ENCODE measurements at regions not wholly inside any gene's neighbourhood (a gene's known extent, or its start where the extent isn't known, plus 50 kb on each side); places are given as distances from the start of the nearest gene placed in this dataset.

DNA sequence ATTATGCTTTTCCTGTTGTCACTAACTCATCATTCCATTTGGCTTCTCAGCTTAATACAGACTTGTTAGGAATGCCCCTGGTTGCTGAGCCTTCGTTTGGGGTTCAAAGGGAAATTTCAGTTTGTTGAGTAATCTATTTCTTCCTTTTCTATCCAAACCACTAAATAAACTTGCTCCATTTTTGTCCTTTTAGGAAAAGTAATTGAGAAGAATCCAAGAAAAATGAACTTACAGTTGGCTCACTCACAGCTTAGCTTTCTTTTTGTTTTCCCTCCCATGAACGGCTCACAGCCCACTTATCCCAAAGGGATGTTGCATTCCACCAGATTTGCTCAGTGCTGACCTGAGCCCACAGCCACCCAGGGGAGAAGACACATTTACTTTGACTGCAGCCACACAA lies 73.9 kb downstream of the SOX11 start:
- TF ChIP-seq ZNF274 (IDR thresholded peaks at IDR 0.05; ENCODE audit: low read depth, low read length) (no peak), YY1 (IDR thresholded peaks at IDR 0.05; ENCODE audit: insufficient read depth, insufficient read length) (no peak)

Data from NT2/D1 (cell line).